GM23338 (cell line): ENCODE measurements at regions not wholly inside any gene's neighbourhood (a gene's known extent, or its start where the extent isn't known, plus 50 kb on each side); places are given as distances from the start of the nearest gene placed in this dataset.

Source experiments
- ATAC-seq: fragments of 200-7000 bp; cut with Tn5 transposase; 3 replicates; pipeline ENCODE4 v1.9.1; 2020
- DNase-seq: peaks from one replicate; pipeline ENCODE4 v3.0.0-alpha.2; 2015; ENCODE audit warnings: low spot score
- H2AFZ ChIP-seq: fragments of 200-600 bp; sonication (generic); 2 replicates; pipeline ENCODE4 v1.8.0; 2016; ENCODE audit warnings: antibody characterized with exemption, mild to moderate bottlenecking, moderate library complexity
- H3F3A ChIP-seq: fragments of 200-600 bp; sonication (generic); replicated peaks from 2 replicates; pipeline ENCODE4 v1.8.0; 2017; ENCODE audit warnings: antibody characterized with exemption, mixed run types, low read depth
- H3K27ac ChIP-seq: fragments of 200-600 bp; sonication (generic); 2 replicates; pipeline ENCODE4 v1.6.1; 2016; ENCODE audit warnings: low read depth
- H3K27me3 ChIP-seq: fragments of 200-600 bp; sonication (generic); 2 replicates; pipeline ENCODE4 v1.8.0; 2016; ENCODE audit warnings: mild to moderate bottlenecking, mixed run types, moderate library complexity; ENCODE audit not compliant: insufficient read depth
- H3K36me3 ChIP-seq: fragments of 200-600 bp; sonication (generic); 2 replicates; pipeline ENCODE4 v1.8.0; 2016; ENCODE audit warnings: mild to moderate bottlenecking; ENCODE audit not compliant: insufficient read depth
- H3K4me1 ChIP-seq: fragments of 200-600 bp; sonication (generic); 2 replicates; pipeline ENCODE4 v1.8.0; 2016; ENCODE audit warnings: mild to moderate bottlenecking, moderate library complexity; ENCODE audit not compliant: insufficient read depth
- H3K4me2 ChIP-seq: fragments of 200-600 bp; sonication (generic); 2 replicates; pipeline ENCODE4 v1.7.1; 2017; ENCODE audit warnings: mixed run types
- H3K4me3 ChIP-seq: fragments of 200-600 bp; sonication (generic); 2 replicates; pipeline ENCODE4 v1.6.1; 2016; ENCODE audit warnings: mixed run types
- H3K79me2 ChIP-seq: fragments of 200-600 bp; sonication (generic); replicated peaks from 2 replicates; pipeline ENCODE4 v1.8.0; 2017; ENCODE audit warnings: mild to moderate bottlenecking; ENCODE audit not compliant: insufficient read depth
- H3K9me2 ChIP-seq: fragments of 200-600 bp; sonication (generic); 2 replicates; pipeline ENCODE4 v1.8.0; 2017; ENCODE audit not compliant: insufficient read depth
- H4K20me1 ChIP-seq: fragments of 200-600 bp; sonication (generic); replicated peaks from 2 replicates; pipeline ENCODE4 v1.8.0; 2017; ENCODE audit warnings: mild to moderate bottlenecking; ENCODE audit not compliant: insufficient read depth
- H3K27ac Mint-ChIP-seq: 2 replicates; pipeline ENCODE4 v1.8.0; 2020; ENCODE audit warnings: inconsistent platforms, mild to moderate bottlenecking, moderate library complexity, mixed read lengths
- H3K27me3 Mint-ChIP-seq: 3 replicates; pipeline ENCODE4 v1.8.0; 2022; ENCODE audit warnings: low read depth, mild to moderate bottlenecking, moderate library complexity, mixed read lengths, inconsistent platforms; ENCODE audit not compliant: insufficient read depth, poor library complexity
- H3K36me3 Mint-ChIP-seq: 3 replicates; pipeline ENCODE4 v1.8.0; 2021; ENCODE audit warnings: low read depth, mild to moderate bottlenecking, inconsistent platforms, moderate library complexity, mixed read lengths
- H3K4me1 Mint-ChIP-seq: 3 replicates; pipeline ENCODE4 v1.8.0; 2020; ENCODE audit warnings: mild to moderate bottlenecking, inconsistent platforms, mixed read lengths
- H3K4me3 Mint-ChIP-seq: 3 replicates; pipeline ENCODE4 v1.8.0; 2021; ENCODE audit warnings: moderate library complexity, mild to moderate bottlenecking, inconsistent platforms, mixed read lengths
- H3K9me3 Mint-ChIP-seq: 3 replicates; pipeline ENCODE4 v1.8.0; 2020; ENCODE audit warnings: moderate library complexity, mild to moderate bottlenecking, inconsistent platforms, mixed read lengths
- CTCF ChIP-seq, 2 experiments: fragments of 200-600 bp in 1 of 2; sonication (generic) in 1 of 2; conservative IDR thresholded peaks; 2 replicates each; pipeline versions ENCODE4 v1.5.1 to v1.6.1; 2016 to 2017; ENCODE audit warnings: antibody characterized with exemption in 2 of 2, low read depth in 2 of 2, mild to moderate bottlenecking in 2 of 2, moderate library complexity in 1 of 2
- ETS1 ChIP-seq: IDR thresholded peaks from 2 replicates; pipeline ENCODE4 v1.6.1; 2016; ENCODE audit warnings: antibody characterized with exemption
- EZH2 ChIP-seq: fragments of 200-600 bp; sonication (generic); IDR thresholded peaks from one replicate; pipeline ENCODE4 v1.8.0; 2017; ENCODE audit warnings: antibody characterized with exemption, mild to moderate bottlenecking, low read depth; ENCODE audit not compliant: unreplicated experiment
- JUNB ChIP-seq: IDR thresholded peaks from one replicate; pipeline ENCODE4 v1.6.1; 2016; ENCODE audit warnings: antibody characterized with exemption; ENCODE audit not compliant: unreplicated experiment
- NANOG ChIP-seq: IDR thresholded peaks from 2 replicates; pipeline ENCODE4 v1.6.1; 2016; ENCODE audit warnings: antibody characterized with exemption, borderline replicate concordance
- POLR2AphosphoS5 ChIP-seq: IDR thresholded peaks from 2 replicates; pipeline ENCODE4 v1.6.1; 2016; ENCODE audit warnings: antibody characterized with exemption, low read depth
- REST ChIP-seq: IDR thresholded peaks from one replicate; pipeline ENCODE4 v1.6.1; 2018; ENCODE audit warnings: antibody characterized with exemption; ENCODE audit not compliant: unreplicated experiment
- ZNF331 ChIP-seq: fragments of 250-450 bp; sonication (Bioruptor Pico); IDR thresholded peaks from 2 replicates; pipeline ENCODE4 v1.5.0; 2020; ENCODE audit warnings: low read depth, mild to moderate bottlenecking, moderate library complexity

GRCh38 chr5:169415371-169415770, 114.4 kb upstream of the SLIT3 start:
- no peaks in the 10 kb centered on the region for H3K27me3 ChIP-seq
- no peak overlapping the region for H3K4me2 ChIP-seq
- H3K9me3 Mint-ChIP-seq: no peaks in the 10 kb centered on the region
- no peaks in the 10 kb centered on the region for H3F3A ChIP-seq
- peaks cover 10% of the 10 kb centered on the region for H3K9me2 ChIP-seq
- no peaks in the 10 kb centered on the region for H3K4me1 ChIP-seq
- DNase-seq: no peak
- H3K4me3 Mint-ChIP-seq: no peak overlapping the region
- H3K79me2 ChIP-seq: no peaks in the 10 kb centered on the region
- H4K20me1 ChIP-seq: no peaks in the 10 kb centered on the region
- peaks cover 8% of the 10 kb centered on the region; the same call in 1 of the 3 replicates for H3K4me1 Mint-ChIP-seq
- peaks cover 4% of the 10 kb centered on the region for H3K27me3 Mint-ChIP-seq
- H3K36me3 ChIP-seq: no peaks in the 10 kb centered on the region
- no peaks in the 10 kb centered on the region for H3K36me3 Mint-ChIP-seq
- H3K27ac Mint-ChIP-seq: no peak overlapping the region
- H3K27ac ChIP-seq: no peak overlapping the region
- TF ChIP-seq NANOG: no peak
- TF ChIP-seq ETS1: no peak
- TF ChIP-seq REST: no peak
- TF ChIP-seq CTCF (conservative IDR thresholded peaks at IDR 0.05; ENCODE audit: low read depth in 2 of 2): no peak
- no peak for TF ChIP-seq JUNB
- H3K4me3 ChIP-seq: no peak overlapping the region
- no peak overlapping the region for H2AFZ ChIP-seq
- no peak for ATAC-seq

GRCh38 chr5:169413416-169413815, 112.5 kb upstream of the SLIT3 start:
- Mint-ChIP-seq H3K36me3 (no peaks in the 10 kb centered on the region), H3K4me3 (no peak overlapping the region), H3K27me3 (peaks cover 4% of the 10 kb centered on the region), H3K27ac (no peak overlapping the region), H3K4me1 (peaks cover 8% of the 10 kb centered on the region; the same call in 1 of the 3 replicates), H3K9me3 (no peaks in the 10 kb centered on the region)
- no peaks in the 10 kb centered on the region for H3K4me1 ChIP-seq
- no peaks in the 10 kb centered on the region for H4K20me1 ChIP-seq
- H3K27ac ChIP-seq: no peak overlapping the region
- H3K79me2 ChIP-seq: no peaks in the 10 kb centered on the region
- no peak overlapping the region for H2AFZ ChIP-seq
- H3K4me2 ChIP-seq: no peak overlapping the region
- H3K9me2 ChIP-seq: peaks cover 4% of the 10 kb centered on the region
- no peak overlapping the region for H3K4me3 ChIP-seq
- no peaks in the 10 kb centered on the region for H3F3A ChIP-seq
- ATAC-seq (no peak), DNase-seq (no peak)
- H3K27me3 ChIP-seq: no peaks in the 10 kb centered on the region
- TF ChIP-seq NANOG (no peak), EZH2 (no peak), POLR2AphosphoS5 (no peak), REST (no peak), ZNF331 (no peak)
- no peaks in the 10 kb centered on the region for H3K36me3 ChIP-seq
